Transverse colon (tissue), 4 donors: ENCODE measurements at regions not wholly inside any gene's neighbourhood (a gene's known extent, or its start where the extent isn't known, plus 50 kb on each side); places are given as distances from the start of the nearest gene placed in this dataset.
"Not testable (repeated sequence)": the region's sequence is repeated elsewhere in the genome, so short reads cannot be mapped to it uniquely, and the experiment has no call there.

ENCODE experiments used
- DNase-seq: peaks from one replicate; pipeline ENCODE4 v3.0.0-alpha.2; 2019
- H3K27ac ChIP-seq, 4 donors: fragments of 200-600 bp; sonication (generic); 2 replicates each; pipeline ENCODE4 v1.5.1; 2016 to 2018; ENCODE audit warnings: inconsistent platforms in 4 of 4
- H3K27me3 ChIP-seq: fragments of 200-600 bp; sonication (generic); 2 replicates; pipeline ENCODE4 v1.5.1; 2017; ENCODE audit warnings: inconsistent platforms
- H3K36me3 ChIP-seq, 4 donors: fragments of 200-600 bp; sonication (generic); 2 replicates each; pipeline ENCODE4 v1.5.1; 2017 to 2019; ENCODE audit warnings: inconsistent platforms in 4 of 4
- H3K4me1 ChIP-seq, 4 donors: fragments of 200-600 bp; sonication (generic); 2 replicates each; pipeline ENCODE4 v1.5.1; 2017 to 2020; ENCODE audit warnings: inconsistent platforms in 4 of 4
- H3K4me3 ChIP-seq, 4 donors: fragments of 200-600 bp; sonication (generic); 1 replicate in 1 of 4; 2 replicates in 3 of 4; pipeline versions ENCODE4 v1.5.1 to v1.6.1; 2017 to 2019; ENCODE audit warnings: inconsistent platforms in 4 of 4
- H3K9me3 ChIP-seq, 2 donors: fragments of 200-600 bp; sonication (generic); 2 replicates each; pipeline ENCODE4 v1.5.1; 2017 to 2019; ENCODE audit warnings: inconsistent platforms in 2 of 2
- EP300 ChIP-seq: sonication (generic); formaldehyde crosslinking; IDR thresholded peaks from one replicate; pipeline ENCODE4 v1.6.1; 2017; ENCODE audit warnings: antibody characterized with exemption, low read depth
- POLR2A ChIP-seq: fragments of 450-650 bp; IDR thresholded peaks from one replicate; pipeline ENCODE4 v1.6.1; 2016; ENCODE audit warnings: antibody characterized with exemption, mild to moderate bottlenecking, moderate library complexity
- POLR2AphosphoS5 ChIP-seq, 3 donors: sonication (generic); formaldehyde crosslinking; IDR thresholded peaks; one replicate each; pipeline ENCODE4 v1.6.1; 2016; ENCODE audit warnings: antibody characterized with exemption in 3 of 3
- WGBS, 2 donors: methylation state at CpG; one replicate each; pipeline ENCODE4 v1.1.5; 2018; ENCODE audit warnings: low coverage in 1 of 2; 5-methylcytosine and 5-hydroxymethylcytosine counted together
- in situ Hi-C, 4 donors: fragments of 200-750 bp; cut with MboI; loops; one replicate each; pipeline versions ENCODE4 v1.15.0 to v1.15.1; 2017; ENCODE audit warnings: low sequenced_read_pairs in 3 of 4, low pct_ligation_motif_present in 1 of 4, low pct_unique_long_range_greater_than_20kb in 1 of 4
- intact Hi-C: fragments of 100-400 bp; cut with DNase I; formaldehyde crosslinking; loops from one replicate; pipeline ENCODE4 v1.15.1; 2023; ENCODE audit warnings: low total_unique reads
- TF ChIP-seq, protein P1 (sequence below), 5 experiments: fragments of 200-600 bp in 3 of 5; fragments of 450-650 bp in 2 of 5; sonication (generic) in 3 of 5; IDR thresholded peaks; 1 replicate in 2 of 5; 2 replicates in 3 of 5; pipeline ENCODE4 v1.5.1; 2016 to 2017; ENCODE audit warnings: antibody characterized with exemption in 5 of 5, inconsistent platforms in 3 of 5, mild to moderate bottlenecking in 2 of 5, moderate library complexity in 1 of 5

DNA sequence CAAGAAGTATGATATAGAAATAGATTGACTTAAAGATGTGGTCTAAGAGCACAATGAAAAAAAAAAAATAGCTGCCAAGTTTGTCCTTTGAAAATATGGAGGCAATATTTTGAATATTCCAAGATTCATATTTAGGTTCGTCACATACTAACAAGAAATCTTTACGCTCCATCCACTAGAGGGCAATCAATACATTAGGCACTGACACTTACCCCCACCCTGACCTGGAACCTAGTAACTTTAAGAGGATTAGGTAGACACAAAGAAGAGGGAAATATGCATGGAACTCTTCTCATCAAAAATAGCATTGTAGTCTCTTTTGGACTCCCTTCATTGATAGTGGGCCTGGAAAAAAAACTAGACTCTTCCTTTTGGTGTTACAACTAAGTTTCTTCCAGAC lies 1108.1 kb downstream of the PCDH19 start:
- DNase-seq = no peak
- no peak for TF ChIP-seq POLR2A
- TF ChIP-seq, protein P1, sequence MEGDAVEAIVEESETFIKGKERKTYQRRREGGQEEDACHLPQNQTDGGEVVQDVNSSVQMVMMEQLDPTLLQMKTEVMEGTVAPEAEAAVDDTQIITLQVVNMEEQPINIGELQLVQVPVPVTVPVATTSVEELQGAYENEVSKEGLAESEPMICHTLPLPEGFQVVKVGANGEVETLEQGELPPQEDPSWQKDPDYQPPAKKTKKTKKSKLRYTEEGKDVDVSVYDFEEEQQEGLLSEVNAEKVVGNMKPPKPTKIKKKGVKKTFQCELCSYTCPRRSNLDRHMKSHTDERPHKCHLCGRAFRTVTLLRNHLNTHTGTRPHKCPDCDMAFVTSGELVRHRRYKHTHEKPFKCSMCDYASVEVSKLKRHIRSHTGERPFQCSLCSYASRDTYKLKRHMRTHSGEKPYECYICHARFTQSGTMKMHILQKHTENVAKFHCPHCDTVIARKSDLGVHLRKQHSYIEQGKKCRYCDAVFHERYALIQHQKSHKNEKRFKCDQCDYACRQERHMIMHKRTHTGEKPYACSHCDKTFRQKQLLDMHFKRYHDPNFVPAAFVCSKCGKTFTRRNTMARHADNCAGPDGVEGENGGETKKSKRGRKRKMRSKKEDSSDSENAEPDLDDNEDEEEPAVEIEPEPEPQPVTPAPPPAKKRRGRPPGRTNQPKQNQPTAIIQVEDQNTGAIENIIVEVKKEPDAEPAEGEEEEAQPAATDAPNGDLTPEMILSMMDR (IDR thresholded peaks at IDR 0.05) = no peak
- TF ChIP-seq POLR2AphosphoS5 (IDR thresholded peaks at IDR 0.05) = no peak
- no peak for TF ChIP-seq EP300
- no peaks in the 10 kb centered on the region for H3K27me3 ChIP-seq
- H3K4me1 ChIP-seq = no peaks in the 10 kb centered on the region
- H3K36me3 ChIP-seq = no peaks in the 10 kb centered on the region
- intact Hi-C loops (no loop called here), in situ Hi-C loops (no loop called here)
- no peak overlapping the region for H3K4me3 ChIP-seq
- H3K9me3 ChIP-seq = no peaks in the 10 kb centered on the region
- 26% methylated on average over 2 of the region's 2 CpGs; no CpG with 5 or more reads in 1 of the 2 donors for WGBS, 2 donors
- no peak overlapping the region for H3K27ac ChIP-seq

DNA sequence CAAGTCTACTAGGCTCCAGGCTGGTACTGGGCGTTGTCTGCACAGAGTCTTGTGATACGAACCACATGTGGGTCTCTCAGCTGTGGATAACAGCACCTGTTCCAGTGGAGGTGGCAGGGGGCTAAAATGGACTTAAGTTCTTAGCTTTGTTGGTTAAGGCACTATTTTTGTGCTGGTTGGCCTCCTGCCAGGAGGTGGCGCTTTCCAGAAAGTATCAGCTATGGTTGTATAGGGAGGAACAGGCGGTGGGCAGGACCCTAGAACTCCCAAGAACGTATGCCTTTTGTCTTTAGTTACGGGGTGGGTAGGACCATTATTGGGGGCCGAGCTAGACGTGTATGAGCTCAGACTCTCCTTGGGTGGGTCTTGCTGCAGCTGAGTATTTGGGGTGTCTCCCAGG lies 1138.4 kb downstream of the PCDH19 start:
- WGBS, 2 donors = 91% methylated on average over 8 of the region's 8 CpGs; no CpG with 5 or more reads in 1 of the 2 donors
- no peaks in the 10 kb centered on the region for H3K9me3 ChIP-seq
- no peak overlapping the region for H3K4me3 ChIP-seq
- H3K27ac ChIP-seq = no peak overlapping the region
- no peaks in the 10 kb centered on the region for H3K4me1 ChIP-seq
- intact Hi-C loops = no loop called here
- no peaks in the 10 kb centered on the region for H3K36me3 ChIP-seq
- in situ Hi-C loops = no loop called here
- no peaks in the 10 kb centered on the region for H3K27me3 ChIP-seq
- no peak for DNase-seq
- TF ChIP-seq, protein P1 (IDR thresholded peaks at IDR 0.05) = no peak
- TF ChIP-seq POLR2A = no peak
- TF ChIP-seq POLR2AphosphoS5 (IDR thresholded peaks at IDR 0.05) = no peak
- no peak for TF ChIP-seq EP300

DNA sequence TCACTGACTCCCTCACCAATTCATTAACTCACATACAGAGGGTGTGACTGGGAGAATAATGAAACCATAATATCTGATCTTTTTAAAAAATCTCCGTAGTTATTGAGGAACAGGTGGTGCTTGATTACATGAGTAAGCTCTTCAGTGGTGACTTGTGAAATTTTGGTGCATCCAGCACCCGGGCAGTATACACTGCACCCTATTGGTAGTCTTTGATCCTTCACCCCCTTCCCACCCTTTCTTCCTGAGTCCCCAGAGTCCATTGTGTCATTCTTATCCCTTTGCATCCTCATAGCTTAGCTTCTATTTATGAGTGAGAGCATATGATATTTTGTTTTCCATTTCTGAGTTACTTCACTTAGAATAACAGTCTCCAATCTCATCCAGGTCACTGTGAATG lies 1143.8 kb downstream of the PCDH19 start:
- H3K27ac ChIP-seq = no peak overlapping the region
- 74% methylated on average over 2 of the region's 2 CpGs; no CpG with 5 or more reads in 1 of the 2 donors for WGBS, 2 donors
- no peaks in the 10 kb centered on the region for H3K4me1 ChIP-seq
- H3K9me3 ChIP-seq = no peaks in the 10 kb centered on the region
- H3K27me3 ChIP-seq = no peaks in the 10 kb centered on the region
- H3K36me3 ChIP-seq = no peaks in the 10 kb centered on the region
- intact Hi-C loops = no loop called here
- DNase-seq = no peak
- in situ Hi-C loops = no loop called here
- no peak for TF ChIP-seq POLR2AphosphoS5 (IDR thresholded peaks at IDR 0.05)
- TF ChIP-seq POLR2A = no peak
- no peak for TF ChIP-seq EP300
- TF ChIP-seq, protein P1 (IDR thresholded peaks at IDR 0.05) = no peak
- H3K4me3 ChIP-seq = no peak overlapping the region

DNA sequence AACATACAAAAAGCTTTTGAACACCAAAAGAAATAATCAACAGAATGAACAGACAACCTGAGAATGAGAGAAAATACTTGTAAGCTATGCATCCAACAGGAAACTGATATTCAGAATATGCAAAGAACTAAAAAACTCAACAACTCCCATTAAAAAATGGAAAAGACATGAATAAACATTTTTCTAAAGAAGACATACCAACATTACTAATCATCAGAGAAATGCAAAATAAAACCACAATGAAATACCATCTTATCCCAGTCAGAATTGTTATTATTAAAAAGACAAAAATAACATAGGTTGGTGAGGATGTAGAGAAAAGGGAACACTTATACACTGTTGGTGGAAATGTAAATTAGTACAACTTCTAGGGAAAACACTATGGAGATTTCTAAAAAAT lies 1161.9 kb downstream of the PCDH19 start:
- in situ Hi-C loops (no loop called here), intact Hi-C loops (no loop called here)
- DNase-seq = no peak
- Histone ChIP-seq H3K27me3 (no peaks in the 10 kb centered on the region), H3K4me3 (no peak overlapping the region), H3K36me3 (no peaks in the 10 kb centered on the region), H3K27ac (no peak overlapping the region), H3K4me1 (no peaks in the 10 kb centered on the region), H3K9me3 (no peaks in the 10 kb centered on the region)
- TF ChIP-seq POLR2AphosphoS5 (IDR thresholded peaks at IDR 0.05) = no peak
- TF ChIP-seq POLR2A = no peak

DNA sequence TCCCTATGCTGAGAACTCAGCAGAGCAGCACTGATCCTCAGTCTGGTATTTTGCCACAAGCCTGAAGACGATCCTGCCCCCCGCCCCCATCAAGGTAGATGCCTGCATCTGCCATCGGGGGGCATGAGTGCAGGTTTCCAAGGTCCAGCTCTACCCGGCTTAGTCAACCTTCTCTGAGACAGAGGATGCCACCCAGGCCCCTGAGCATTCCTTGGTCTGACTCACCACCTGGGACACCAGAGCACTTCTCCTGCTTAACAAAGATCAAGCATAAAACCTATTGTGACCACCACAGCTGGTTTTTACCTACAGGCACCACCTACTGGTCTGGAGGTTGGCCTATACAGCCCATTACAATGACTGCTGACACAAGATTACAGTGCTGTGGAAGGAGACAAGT lies 1168.1 kb downstream of the PCDH19 start:
- no peaks in the 10 kb centered on the region for H3K4me1 ChIP-seq
- H3K27ac ChIP-seq = no peak overlapping the region
- no peaks in the 10 kb centered on the region for H3K36me3 ChIP-seq
- in situ Hi-C loops = no loop called here
- 81% methylated on average over 4 of the region's 4 CpGs; no CpG with 5 or more reads in 1 of the 2 donors for WGBS, 2 donors
- no peak overlapping the region for H3K4me3 ChIP-seq
- no peaks in the 10 kb centered on the region for H3K9me3 ChIP-seq
- no peaks in the 10 kb centered on the region for H3K27me3 ChIP-seq
- intact Hi-C loops = no loop called here
- no peak for TF ChIP-seq POLR2AphosphoS5 (IDR thresholded peaks at IDR 0.05)
- TF ChIP-seq, protein P1 (IDR thresholded peaks at IDR 0.05) = no peak
- no peak for TF ChIP-seq POLR2A
- TF ChIP-seq EP300 = no peak
- no peak for DNase-seq

DNA sequence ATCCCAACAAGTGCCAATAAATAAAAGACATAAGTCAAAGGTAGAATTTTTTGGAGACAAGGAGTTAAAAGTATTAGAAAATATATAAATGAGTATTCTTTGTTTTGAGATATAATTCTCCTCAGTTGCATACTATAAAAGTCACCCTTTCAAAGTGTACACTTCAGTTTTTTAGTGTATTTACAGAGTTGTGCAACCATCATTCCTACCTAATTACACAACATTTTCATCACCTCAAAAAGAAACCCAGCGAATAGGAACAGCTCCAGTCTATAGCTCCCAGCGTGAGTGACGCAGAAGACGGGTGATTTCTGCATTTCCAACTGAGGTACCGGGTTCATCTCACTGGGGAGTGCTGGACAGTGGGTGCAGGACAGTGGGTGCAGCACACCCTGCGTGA lies 1175.7 kb downstream of the PCDH19 start:
- H3K4me1 ChIP-seq, H3K4me3 ChIP-seq, intact Hi-C loops, H3K27ac ChIP-seq, in situ Hi-C loops, H3K27me3 ChIP-seq, DNase-seq, H3K36me3 ChIP-seq, H3K9me3 ChIP-seq: not testable (repeated sequence)
- WGBS, 2 donors = 95 to 100% methylated on average over 1 to 6 of the region's 6 CpGs
